ENCODE measurements at regions not wholly inside any gene's neighbourhood (a gene's known extent, or its start where the extent isn't known, plus 50 kb on each side); places are given as distances from the start of the nearest gene placed in this dataset.

DNA sequence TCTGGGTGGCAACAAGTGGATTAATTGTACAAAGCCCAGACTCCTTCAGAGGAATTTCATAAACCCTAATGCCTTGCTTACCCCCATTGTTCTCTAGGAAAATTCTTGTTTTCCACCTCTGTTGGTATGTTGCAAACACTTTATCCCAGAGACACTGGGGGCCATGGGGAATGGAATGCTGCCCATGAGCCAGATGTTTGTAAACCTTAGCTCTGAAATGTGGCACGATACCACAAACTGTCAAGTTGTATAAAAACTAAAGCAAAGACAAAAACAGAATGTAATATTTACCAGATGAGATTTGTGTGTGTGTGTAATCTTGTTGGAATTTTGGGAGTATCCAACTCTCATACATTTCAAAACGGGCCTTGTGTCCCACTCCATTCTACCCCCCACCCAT, 465.0 kb downstream of the EBF1 start:
- TF ChIP-seq, protein P1, sequence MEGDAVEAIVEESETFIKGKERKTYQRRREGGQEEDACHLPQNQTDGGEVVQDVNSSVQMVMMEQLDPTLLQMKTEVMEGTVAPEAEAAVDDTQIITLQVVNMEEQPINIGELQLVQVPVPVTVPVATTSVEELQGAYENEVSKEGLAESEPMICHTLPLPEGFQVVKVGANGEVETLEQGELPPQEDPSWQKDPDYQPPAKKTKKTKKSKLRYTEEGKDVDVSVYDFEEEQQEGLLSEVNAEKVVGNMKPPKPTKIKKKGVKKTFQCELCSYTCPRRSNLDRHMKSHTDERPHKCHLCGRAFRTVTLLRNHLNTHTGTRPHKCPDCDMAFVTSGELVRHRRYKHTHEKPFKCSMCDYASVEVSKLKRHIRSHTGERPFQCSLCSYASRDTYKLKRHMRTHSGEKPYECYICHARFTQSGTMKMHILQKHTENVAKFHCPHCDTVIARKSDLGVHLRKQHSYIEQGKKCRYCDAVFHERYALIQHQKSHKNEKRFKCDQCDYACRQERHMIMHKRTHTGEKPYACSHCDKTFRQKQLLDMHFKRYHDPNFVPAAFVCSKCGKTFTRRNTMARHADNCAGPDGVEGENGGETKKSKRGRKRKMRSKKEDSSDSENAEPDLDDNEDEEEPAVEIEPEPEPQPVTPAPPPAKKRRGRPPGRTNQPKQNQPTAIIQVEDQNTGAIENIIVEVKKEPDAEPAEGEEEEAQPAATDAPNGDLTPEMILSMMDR (IDR thresholded peaks at IDR 0.05; ENCODE audit: low read length) = no peak
- TF ChIP-seq EZH2 (IDR thresholded peaks at IDR 0.05; ENCODE audit: borderline replicate concordance, low read length) = no peak
